T-helper 22 cell (primary cell): ENCODE measurements at regions not wholly inside any gene's neighbourhood (a gene's known extent, or its start where the extent isn't known, plus 50 kb on each side); places are given as distances from the start of the nearest gene placed in this dataset.

Experiments used
- DNase-seq: peaks from one replicate; pipeline ENCODE4 v3.0.0-alpha.2; 2020; ENCODE audit warnings: low read depth

- DNase-seq: no peak
These were observed 371.3 kb downstream of the SLC4A3 start for GRCh38 chr2:219998714-219999227.

GRCh38 chr2:220000080-220000479 lies 372.6 kb downstream of the SLC4A3 start:
- no peak for DNase-seq

GRCh38 chr2:220000586-220000985 lies 373.2 kb downstream of the SLC4A3 start:
- DNase-seq: no peak

GRCh38 chr2:220001751-220002150 lies 374.3 kb downstream of the SLC4A3 start:
- no peak for DNase-seq

GRCh38 chr2:220002251-220002650 lies 374.8 kb downstream of the SLC4A3 start:
- DNase-seq: no peak

- no peak for DNase-seq
These were observed 375.3 kb downstream of the SLC4A3 start for GRCh38 chr2:220002699-220003098.

- no peak for DNase-seq
These were observed 377.9 kb downstream of the SLC4A3 start for GRCh38 chr2:220005362-220005761.

- no peak for DNase-seq
These were observed 378.8 kb downstream of the SLC4A3 start for GRCh38 chr2:220006152-220006621.

- DNase-seq: no peak
These were observed 384.4 kb downstream of the SLC4A3 start for GRCh38 chr2:220011859-220012258.

GRCh38 chr2:220014961-220015360 lies 387.5 kb downstream of the SLC4A3 start:
- DNase-seq: no peak

GRCh38 chr2:220015576-220015975 lies 388.1 kb downstream of the SLC4A3 start:
- no peak for DNase-seq

- no peak for DNase-seq
These were observed 397.8 kb downstream of the SLC4A3 start for GRCh38 chr2:220025207-220025606.

- no peak for DNase-seq
These were observed 401.6 kb downstream of the SLC4A3 start for GRCh38 chr2:220029013-220029412.

GRCh38 chr2:220033546-220033945 lies 406.1 kb downstream of the SLC4A3 start:
- no peak for DNase-seq

GRCh38 chr2:220034426-220035130 lies 407.1 kb downstream of the SLC4A3 start:
- DNase-seq: no peak

GRCh38 chr2:220036431-220036830 lies 409.0 kb downstream of the SLC4A3 start:
- DNase-seq: no peak

GRCh38 chr2:220040346-220040745 lies 412.9 kb downstream of the SLC4A3 start:
- DNase-seq: no peak

GRCh38 chr2:220041447-220041846 lies 414.0 kb downstream of the SLC4A3 start:
- no peak for DNase-seq

- no peak for DNase-seq
These were observed 415.9 kb downstream of the SLC4A3 start for GRCh38 chr2:220043155-220043989.

- no peak for DNase-seq
These were observed 416.5 kb downstream of the SLC4A3 start for GRCh38 chr2:220043990-220044335.

- no peak for DNase-seq
These were observed 417.0 kb downstream of the SLC4A3 start for GRCh38 chr2:220044383-220044782.

GRCh38 chr2:220046507-220046906 lies 419.1 kb downstream of the SLC4A3 start:
- no peak for DNase-seq

GRCh38 chr2:220051716-220052115 lies 424.3 kb downstream of the SLC4A3 start:
- no peak for DNase-seq
